ENCODE measurements at regions not wholly inside any gene's neighbourhood (a gene's known extent, or its start where the extent isn't known, plus 50 kb on each side); places are given as distances from the start of the nearest gene placed in this dataset.

GRCh38 chr6:156111913-156112312, 656.3 kb upstream of the NOX3 start:
- no peaks in the 10 kb centered on the region for H3K9me3 ChIP-seq
- H3K27ac ChIP-seq, result no peak overlapping the region
- no peak for DNase-seq
- TF ChIP-seq POLR2A (IDR thresholded peaks at IDR 0.05) (no peak), EP300 (IDR thresholded peaks at IDR 0.05) (no peak), CTCF (IDR thresholded peaks at IDR 0.05) (no peak), POLR2AphosphoS5 (IDR thresholded peaks at IDR 0.05) (no peak)
- H3K4me1 ChIP-seq, result no peaks in the 10 kb centered on the region
- 88 to 91% methylated on average over 10 of the region's 10 CpGs for WGBS, 2 donors
- intact Hi-C loops (cut with DNase I), result no loop called here
- no peaks in the 10 kb centered on the region for H3K36me3 ChIP-seq
- no peaks in the 10 kb centered on the region for H3K27me3 ChIP-seq
- no peak overlapping the region for H3K4me3 ChIP-seq

GRCh38 chr6:156110249-156110648, 654.6 kb upstream of the NOX3 start:
- Histone ChIP-seq H3K27me3 (no peaks in the 10 kb centered on the region), H3K4me3 (no peak overlapping the region), H3K9me3 (no peaks in the 10 kb centered on the region), H3K36me3 (no peaks in the 10 kb centered on the region), H3K27ac (no peak overlapping the region), H3K4me1 (no peaks in the 10 kb centered on the region)
- no peak for DNase-seq
- WGBS, 2 donors, result 88 to 91% methylated on average over 2 of the region's 2 CpGs
- intact Hi-C loops (cut with DNase I), result no loop called here
- no peak for TF ChIP-seq POLR2AphosphoS5 (IDR thresholded peaks at IDR 0.05)
- no peak for TF ChIP-seq EP300 (IDR thresholded peaks at IDR 0.05)
- no peak for TF ChIP-seq POLR2A (IDR thresholded peaks at IDR 0.05)
- no peak for TF ChIP-seq CTCF (IDR thresholded peaks at IDR 0.05)

GRCh38 chr6:156109713-156110112, 654.1 kb upstream of the NOX3 start:
- Histone ChIP-seq H3K27ac (no peak overlapping the region), H3K36me3 (no peaks in the 10 kb centered on the region), H3K27me3 (no peaks in the 10 kb centered on the region), H3K4me1 (no peaks in the 10 kb centered on the region), H3K9me3 (no peaks in the 10 kb centered on the region), H3K4me3 (no peak overlapping the region)
- no peak for TF ChIP-seq POLR2AphosphoS5 (IDR thresholded peaks at IDR 0.05)
- intact Hi-C loops (cut with DNase I), result no loop called here
- DNase-seq, result no peak
- 82 to 85% methylated on average over 1 of the region's 1 CpG for WGBS, 2 donors

GRCh38 chr6:156107624-156108101, 652.0 kb upstream of the NOX3 start:
- no peak for DNase-seq
- intact Hi-C loops (cut with DNase I), result no loop called here
- TF ChIP-seq CTCF (IDR thresholded peaks at IDR 0.05) (no peak), EP300 (IDR thresholded peaks at IDR 0.05) (no peak), POLR2AphosphoS5 (IDR thresholded peaks at IDR 0.05) (no peak), POLR2A (IDR thresholded peaks at IDR 0.05) (no peak)
- no peaks in the 10 kb centered on the region for H3K9me3 ChIP-seq
- no peaks in the 10 kb centered on the region for H3K27me3 ChIP-seq
- H3K4me3 ChIP-seq, result no peak overlapping the region
- H3K4me1 ChIP-seq, result no peaks in the 10 kb centered on the region
- WGBS, 2 donors, result 68 to 72% methylated on average over 15 of the region's 15 CpGs
- H3K27ac ChIP-seq, result no peak overlapping the region
- no peaks in the 10 kb centered on the region for H3K36me3 ChIP-seq

GRCh38 chr6:156102129-156102528, 646.5 kb upstream of the NOX3 start:
- TF ChIP-seq EP300 (IDR thresholded peaks at IDR 0.05) (no peak), POLR2AphosphoS5 (IDR thresholded peaks at IDR 0.05) (no peak), CTCF (IDR thresholded peaks at IDR 0.05) (no peak), POLR2A (IDR thresholded peaks at IDR 0.05) (no peak)
- Histone ChIP-seq H3K27me3 (no peaks in the 10 kb centered on the region), H3K27ac (no peak overlapping the region), H3K4me3 (no peak overlapping the region), H3K4me1 (no peaks in the 10 kb centered on the region), H3K9me3 (peaks cover 0 to 2% (median 0%) of the 10 kb centered on the region in 4 donors), H3K36me3 (no peaks in the 10 kb centered on the region)
- no peak for DNase-seq
- intact Hi-C loops (cut with DNase I), result no loop called here
- 81 to 88% methylated on average over 3 of the region's 3 CpGs for WGBS, 2 donors

All from sigmoid colon (tissue), 6 donors.